GM12878 (cell line): ENCODE measurements at regions not wholly inside any gene's neighbourhood (a gene's known extent, or its start where the extent isn't known, plus 50 kb on each side); places are given as distances from the start of the nearest gene placed in this dataset.
"Not testable (repeated sequence)": the region's sequence is repeated elsewhere in the genome, so short reads cannot be mapped to it uniquely, and the experiment has no call there.

Experiments used
- ATAC-seq: fragments of 200-7000 bp; cut with Tn5 transposase; 3 replicates; pipeline ENCODE4 v1.9.1; 2020; ENCODE audit warnings: mild to moderate bottlenecking, moderate library complexity
- BruUV-seq: library from RNA; stranded (reverse); fragments of 400-500 nt; replicated peaks from 2 replicates; lab custom pipeline; 2021; lab: Mats Ljungman, UMichigan
- CTCF ChIA-PET: fragments of 300-600 bp; sonication (Branson Sonifier 250); formaldehyde crosslinking; extraction: SDS; loops from one replicate; lab custom pipeline; 2021; ENCODE audit warnings: inconsistent platforms; lab: Yijun Ruan, JAX
- POLR2A ChIA-PET: fragments of 350-600 bp; formaldehyde crosslinking; extraction: SDS; loops from one replicate; lab custom pipeline; 2021; ENCODE audit warnings: inconsistent platforms; lab: Charles Lee
- RAD21 ChIA-PET: fragments of 300-600 bp; sonication (Branson Sonifier 250); formaldehyde crosslinking; loops from one replicate; lab custom pipeline; 2023; ENCODE audit warnings: antibody characterized with exemption; ENCODE audit not compliant: unreplicated experiment; lab: Charles Lee
- SMC1A ChIA-PET: fragments of 300-600 bp; sonication (Branson Sonifier 250); formaldehyde crosslinking; loops from one replicate; lab custom pipeline; 2023; ENCODE audit not compliant: unreplicated experiment, uncharacterized antibody; lab: Charles Lee
- DNase-seq: peaks from one replicate; pipeline ENCODE4 v3.0.0-alpha.2; 2011; ENCODE audit warnings: low read depth, low spot score
- FAIRE-seq: peaks from 3 replicates; lab custom pipeline; 2011; peaks lifted over from hg19 to GRCh38; lab: Jason Lieb, UNC
- H2AFZ ChIP-seq: 2 replicates; pipeline ENCODE4 v1.6.0; 2011; ENCODE audit warnings: low read depth, low read length, control low read depth; ENCODE audit not compliant: control insufficient read depth
- H3K27ac ChIP-seq: 2 replicates; pipeline ENCODE4 v1.5.1; 2011; ENCODE audit warnings: control low read depth; ENCODE audit not compliant: control insufficient read depth, insufficient read depth
- H3K27me3 ChIP-seq, 2 experiments: replicated peaks in 1 of 2; 2 replicates each; pipeline versions ENCODE4 v1.6.0 to v1.6.1; 2011; ENCODE audit warnings: low read length in 1 of 2; ENCODE audit not compliant: control insufficient read depth in 2 of 2, insufficient read depth in 2 of 2
- H3K36me3 ChIP-seq, 2 experiments: 2 replicates each; pipeline ENCODE4 v1.5.1; 2011; ENCODE audit warnings: low read length in 1 of 2; ENCODE audit not compliant: control insufficient read depth in 2 of 2, insufficient read depth in 2 of 2
- H3K4me1 ChIP-seq: 2 replicates; pipeline ENCODE4 v1.6.1; 2011; ENCODE audit warnings: mild to moderate bottlenecking, low read length, moderate library complexity, mixed read lengths; ENCODE audit not compliant: control insufficient read depth, insufficient read depth
- H3K4me2 ChIP-seq: 2 replicates; pipeline ENCODE4 v1.6.0; 2011; ENCODE audit warnings: control low read depth; ENCODE audit not compliant: control insufficient read depth, insufficient read depth
- H3K4me3 ChIP-seq: fragments of 200-600 bp; sonication (generic); 2 replicates; pipeline ENCODE4 v1.5.1; 2016
- H3K79me2 ChIP-seq: 2 replicates; pipeline ENCODE4 v1.6.0; 2011; ENCODE audit warnings: low read length; ENCODE audit not compliant: control insufficient read depth, insufficient read depth
- H3K9ac ChIP-seq: 2 replicates; pipeline ENCODE4 v1.8.0; 2011; ENCODE audit warnings: low read length, control low read depth, mixed read lengths; ENCODE audit not compliant: control insufficient read depth, insufficient read depth
- H3K9me3 ChIP-seq: replicated peaks from 3 replicates; pipeline ENCODE4 v1.5.1; 2011; ENCODE audit warnings: mild to moderate bottlenecking, low read length; ENCODE audit not compliant: control insufficient read depth, insufficient read depth
- H4K20me1 ChIP-seq: 2 replicates; pipeline ENCODE4 v1.6.0; 2011; ENCODE audit not compliant: control insufficient read depth, insufficient read depth
- BRCA1 ChIP-seq: IDR thresholded peaks from 2 replicates; pipeline ENCODE4 v1.6.1; 2011; ENCODE audit warnings: low read depth, low read length, improper control_type of control experiment
- CHD1 ChIP-seq: IDR thresholded peaks from 2 replicates; pipeline ENCODE4 v1.6.1; 2012; ENCODE audit warnings: low read depth, low read length, improper control_type of control experiment
- MEF2A ChIP-seq: IDR thresholded peaks from 2 replicates; pipeline ENCODE4 v1.6.1; 2011; ENCODE audit warnings: low read depth, mild to moderate bottlenecking, low read length, moderate library complexity; ENCODE audit not compliant: insufficient read depth
- RCOR1 ChIP-seq: conservative IDR thresholded peaks from 2 replicates; pipeline ENCODE4 v1.6.1; 2012; ENCODE audit warnings: low read depth, low read length, improper control_type of control experiment
- SIX5 ChIP-seq: IDR thresholded peaks from 2 replicates; pipeline ENCODE4 v1.6.1; 2011; ENCODE audit warnings: mild to moderate bottlenecking, low read depth, low read length, moderate library complexity; ENCODE audit not compliant: severe bottlenecking
- STAT3 ChIP-seq: IDR thresholded peaks from 2 replicates; pipeline ENCODE4 v1.6.1; 2011; ENCODE audit warnings: low read depth, low read length, improper control_type of control experiment
- YY1 ChIP-seq: IDR thresholded peaks from 2 replicates; pipeline ENCODE4 v1.6.1; 2011; ENCODE audit warnings: low read depth, mild to moderate bottlenecking, low read length
- ZBED1 ChIP-seq: IDR thresholded peaks from 2 replicates; pipeline ENCODE4 v1.6.1; 2016; ENCODE audit warnings: borderline replicate concordance
- ZNF622 ChIP-seq: fragments of 450-650 bp; IDR thresholded peaks from 2 replicates; pipeline ENCODE4 v1.6.1; 2017; ENCODE audit warnings: mild to moderate bottlenecking, inconsistent platforms
- WGBS: methylation state at CpG from one replicate; pipeline ENCODE4 v1.1.6; 2016; ENCODE audit warnings: low lambda C conversion rate; ENCODE audit not compliant: insufficient replicate concordance, insufficient coverage; ENCODE audit errors: missing lambda C conversion rate; 5-methylcytosine and 5-hydroxymethylcytosine counted together
- in situ Hi-C: fragments of 300-500 bp; cut with MboI; formaldehyde crosslinking; loops from 9 replicates; pipeline ENCODE4 v1.14.3; 2018; ENCODE audit warnings: mixed read lengths
- intact Hi-C: fragments of 100-400 bp; cut with micrococcal nuclease; formaldehyde crosslinking; loops from one replicate; pipeline ENCODE4 v1.14.2; 2022; ENCODE audit not compliant: unreplicated experiment
- TF ChIP-seq, protein P1 (sequence below): fragments of 450-650 bp; IDR thresholded peaks from 2 replicates; pipeline ENCODE4 v1.6.1; 2014; ENCODE audit warnings: mild to moderate bottlenecking
- TF ChIP-seq, protein P2 (sequence below): fragments of 450-650 bp; IDR thresholded peaks from 2 replicates; pipeline ENCODE4 v1.6.1; 2017; ENCODE audit warnings: mild to moderate bottlenecking, low read depth, inconsistent platforms; ENCODE audit not compliant: poor library complexity, severe bottlenecking

DNA sequence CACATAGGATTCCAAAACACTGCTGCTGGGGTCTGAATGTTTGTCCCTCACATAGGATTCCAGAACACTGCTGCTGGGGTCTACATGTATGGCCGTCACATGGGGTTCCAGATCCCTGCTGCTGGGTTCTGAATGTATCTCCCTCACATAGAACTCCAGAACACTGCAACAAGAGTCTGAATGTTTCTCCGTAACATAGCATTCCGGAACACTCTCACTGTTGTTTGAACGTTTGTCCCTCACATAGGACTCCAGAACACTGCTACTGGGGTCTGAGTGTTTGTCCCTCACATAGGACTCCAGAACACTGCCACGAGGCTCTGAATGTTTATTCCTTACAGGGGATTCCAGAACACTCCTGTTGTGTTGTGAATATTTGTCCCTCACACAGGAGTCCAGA, 216.8 kb downstream of the FOXD4L6 start:
- H3K9me3 ChIP-seq: peaks cover 5% of the 10 kb centered on the region; the same call in 2 of the 3 replicates
- TF ChIP-seq MEF2A: no peak
- TF ChIP-seq ZBED1: no peak
- no peak for TF ChIP-seq BRCA1
- no peak for TF ChIP-seq ZNF622
- no peak for TF ChIP-seq CHD1
- no peak for TF ChIP-seq STAT3
- TF ChIP-seq, protein P1, sequence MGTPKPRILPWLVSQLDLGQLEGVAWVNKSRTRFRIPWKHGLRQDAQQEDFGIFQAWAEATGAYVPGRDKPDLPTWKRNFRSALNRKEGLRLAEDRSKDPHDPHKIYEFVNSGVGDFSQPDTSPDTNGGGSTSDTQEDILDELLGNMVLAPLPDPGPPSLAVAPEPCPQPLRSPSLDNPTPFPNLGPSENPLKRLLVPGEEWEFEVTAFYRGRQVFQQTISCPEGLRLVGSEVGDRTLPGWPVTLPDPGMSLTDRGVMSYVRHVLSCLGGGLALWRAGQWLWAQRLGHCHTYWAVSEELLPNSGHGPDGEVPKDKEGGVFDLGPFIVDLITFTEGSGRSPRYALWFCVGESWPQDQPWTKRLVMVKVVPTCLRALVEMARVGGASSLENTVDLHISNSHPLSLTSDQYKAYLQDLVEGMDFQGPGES: no peak
- TF ChIP-seq, protein P2, sequence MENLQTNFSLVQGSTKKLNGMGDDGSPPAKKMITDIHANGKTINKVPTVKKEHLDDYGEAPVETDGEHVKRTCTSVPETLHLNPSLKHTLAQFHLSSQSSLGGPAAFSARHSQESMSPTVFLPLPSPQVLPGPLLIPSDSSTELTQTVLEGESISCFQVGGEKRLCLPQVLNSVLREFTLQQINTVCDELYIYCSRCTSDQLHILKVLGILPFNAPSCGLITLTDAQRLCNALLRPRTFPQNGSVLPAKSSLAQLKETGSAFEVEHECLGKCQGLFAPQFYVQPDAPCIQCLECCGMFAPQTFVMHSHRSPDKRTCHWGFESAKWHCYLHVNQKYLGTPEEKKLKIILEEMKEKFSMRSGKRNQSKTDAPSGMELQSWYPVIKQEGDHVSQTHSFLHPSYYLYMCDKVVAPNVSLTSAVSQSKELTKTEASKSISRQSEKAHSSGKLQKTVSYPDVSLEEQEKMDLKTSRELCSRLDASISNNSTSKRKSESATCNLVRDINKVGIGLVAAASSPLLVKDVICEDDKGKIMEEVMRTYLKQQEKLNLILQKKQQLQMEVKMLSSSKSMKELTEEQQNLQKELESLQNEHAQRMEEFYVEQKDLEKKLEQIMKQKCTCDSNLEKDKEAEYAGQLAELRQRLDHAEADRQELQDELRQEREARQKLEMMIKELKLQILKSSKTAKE: no peak
- TF ChIP-seq RCOR1: no peak
- TF ChIP-seq SIX5: no peak
- TF ChIP-seq YY1: no peak
- FAIRE-seq: no peak
- no peaks in the 10 kb centered on the region for H3K36me3 ChIP-seq
- DNase-seq: no peak
- intact Hi-C loops (no loop called here), in situ Hi-C loops (no loop called here)
- ChIA-PET SMC1A (no interaction called here), RAD21 (no interaction called here), CTCF (no interaction called here), POLR2A (no interaction called here)
- no peaks in the 10 kb centered on the region for H3K4me1 ChIP-seq
- H3K27ac ChIP-seq: no peak overlapping the region
- no peak for ATAC-seq
- no peak overlapping the region for H2AFZ ChIP-seq
- no peaks in the 10 kb centered on the region for H3K79me2 ChIP-seq
- WGBS: 61% methylated on average over 5 of the region's 5 CpGs
- H3K9ac ChIP-seq: no peak overlapping the region
- no peaks in the 10 kb centered on the region for H3K27me3 ChIP-seq
- no TSS peak for BruUV-seq
- H4K20me1 ChIP-seq: no peaks in the 10 kb centered on the region
- no peak overlapping the region for H3K4me2 ChIP-seq
- H3K4me3 ChIP-seq: no peak overlapping the region

DNA sequence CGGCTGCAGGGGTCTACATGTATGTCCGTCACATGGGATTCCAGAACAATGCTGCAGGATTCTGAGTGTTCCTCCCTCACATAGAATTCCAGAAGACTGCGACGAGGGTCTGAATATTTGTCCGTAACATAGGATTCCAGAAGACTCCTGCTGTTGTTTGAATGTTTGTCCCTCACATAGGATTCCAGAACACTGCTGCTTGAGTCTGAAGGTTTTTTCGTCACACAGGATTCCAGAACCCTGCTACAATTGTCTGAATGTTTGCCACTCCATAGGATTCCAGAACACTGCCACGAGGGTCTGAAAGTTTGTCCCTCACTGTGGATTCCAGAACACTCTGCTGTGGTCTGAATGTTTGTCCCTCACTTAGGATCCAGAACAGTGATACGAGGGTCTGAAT, 217.5 kb downstream of the FOXD4L6 start:
- H3K79me2 ChIP-seq, H3K36me3 ChIP-seq, H3K4me3 ChIP-seq, BruUV-seq, RAD21 ChIA-PET, intact Hi-C loops, H3K9me3 ChIP-seq, ATAC-seq, H3K27ac ChIP-seq, POLR2A ChIA-PET, H3K27me3 ChIP-seq, FAIRE-seq, H2AFZ ChIP-seq, H3K9ac ChIP-seq, H3K4me1 ChIP-seq, DNase-seq, in situ Hi-C loops, H3K4me2 ChIP-seq, SMC1A ChIA-PET, H4K20me1 ChIP-seq, CTCF ChIA-PET: not testable (repeated sequence)
- 64% methylated on average over 8 of the region's 8 CpGs for WGBS
